ENCODE measurements at regions not wholly inside any gene's neighbourhood (a gene's known extent, or its start where the extent isn't known, plus 50 kb on each side); places are given as distances from the start of the nearest gene placed in this dataset.

DNA sequence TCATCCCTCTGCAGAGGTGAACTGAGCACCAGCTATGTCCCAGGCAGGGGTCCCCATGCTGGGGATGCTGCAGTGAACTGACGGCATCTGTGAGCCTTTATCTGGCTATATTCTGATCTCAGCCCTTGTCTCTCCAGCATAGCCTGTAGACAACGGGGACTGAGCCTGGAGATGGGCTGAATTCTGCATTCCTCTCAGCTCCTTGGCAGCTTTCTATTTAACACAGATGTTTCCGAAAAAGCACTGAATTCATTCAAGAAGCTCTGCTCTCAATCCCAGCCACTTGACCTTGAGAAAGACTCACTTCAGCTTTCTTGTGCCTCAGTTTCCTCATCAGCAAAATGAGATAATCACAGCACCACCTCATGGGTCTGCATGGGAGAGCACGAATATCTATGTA is 204.4 kb upstream of the PMEPA1 start:
- TF ChIP-seq POLR2AphosphoS5 (IDR thresholded peaks at IDR 0.05) (no peak), POLR2A (IDR thresholded peaks at IDR 0.05) (no peak)
- TF ChIP-seq, protein P1, sequence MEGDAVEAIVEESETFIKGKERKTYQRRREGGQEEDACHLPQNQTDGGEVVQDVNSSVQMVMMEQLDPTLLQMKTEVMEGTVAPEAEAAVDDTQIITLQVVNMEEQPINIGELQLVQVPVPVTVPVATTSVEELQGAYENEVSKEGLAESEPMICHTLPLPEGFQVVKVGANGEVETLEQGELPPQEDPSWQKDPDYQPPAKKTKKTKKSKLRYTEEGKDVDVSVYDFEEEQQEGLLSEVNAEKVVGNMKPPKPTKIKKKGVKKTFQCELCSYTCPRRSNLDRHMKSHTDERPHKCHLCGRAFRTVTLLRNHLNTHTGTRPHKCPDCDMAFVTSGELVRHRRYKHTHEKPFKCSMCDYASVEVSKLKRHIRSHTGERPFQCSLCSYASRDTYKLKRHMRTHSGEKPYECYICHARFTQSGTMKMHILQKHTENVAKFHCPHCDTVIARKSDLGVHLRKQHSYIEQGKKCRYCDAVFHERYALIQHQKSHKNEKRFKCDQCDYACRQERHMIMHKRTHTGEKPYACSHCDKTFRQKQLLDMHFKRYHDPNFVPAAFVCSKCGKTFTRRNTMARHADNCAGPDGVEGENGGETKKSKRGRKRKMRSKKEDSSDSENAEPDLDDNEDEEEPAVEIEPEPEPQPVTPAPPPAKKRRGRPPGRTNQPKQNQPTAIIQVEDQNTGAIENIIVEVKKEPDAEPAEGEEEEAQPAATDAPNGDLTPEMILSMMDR (IDR thresholded peaks at IDR 0.05) = no peak
